ENCODE measurements at regions not wholly inside any gene's neighbourhood (a gene's known extent, or its start where the extent isn't known, plus 50 kb on each side); places are given as distances from the start of the nearest gene placed in this dataset.

GRCh38 chr6:63434943-63435342 lies 115.2 kb upstream of the LGSN start:
- intact Hi-C loops (cut with DNase I; ENCODE audit: low total_unique reads) (no loop called here), in situ Hi-C loops (cut with MboI; ENCODE audit: low pct_ligation_motif_present in 1 of 4, low pct_unique_long_range_greater_than_20kb in 1 of 4, low sequenced_read_pairs in 3 of 4) (no loop called here)
- 71 to 80% methylated on average over 3 of the region's 3 CpGs for WGBS, 2 donors (ENCODE audit: low coverage in 1 of 2)
- H3K36me3 ChIP-seq, result no peaks in the 10 kb centered on the region
- H3K4me1 ChIP-seq, result no peaks in the 10 kb centered on the region
- no peak overlapping the region for H3K4me3 ChIP-seq
- no peaks in the 10 kb centered on the region for H3K27me3 ChIP-seq
- no peak for DNase-seq
- no peaks in the 10 kb centered on the region for H3K9me3 ChIP-seq
- H3K27ac ChIP-seq, result no peak overlapping the region
- TF ChIP-seq POLR2A (IDR thresholded peaks at IDR 0.05) (no peak), POLR2AphosphoS5 (IDR thresholded peaks at IDR 0.05) (no peak), EP300 (IDR thresholded peaks at IDR 0.05; ENCODE audit: low read depth) (no peak)
- TF ChIP-seq, protein P1, sequence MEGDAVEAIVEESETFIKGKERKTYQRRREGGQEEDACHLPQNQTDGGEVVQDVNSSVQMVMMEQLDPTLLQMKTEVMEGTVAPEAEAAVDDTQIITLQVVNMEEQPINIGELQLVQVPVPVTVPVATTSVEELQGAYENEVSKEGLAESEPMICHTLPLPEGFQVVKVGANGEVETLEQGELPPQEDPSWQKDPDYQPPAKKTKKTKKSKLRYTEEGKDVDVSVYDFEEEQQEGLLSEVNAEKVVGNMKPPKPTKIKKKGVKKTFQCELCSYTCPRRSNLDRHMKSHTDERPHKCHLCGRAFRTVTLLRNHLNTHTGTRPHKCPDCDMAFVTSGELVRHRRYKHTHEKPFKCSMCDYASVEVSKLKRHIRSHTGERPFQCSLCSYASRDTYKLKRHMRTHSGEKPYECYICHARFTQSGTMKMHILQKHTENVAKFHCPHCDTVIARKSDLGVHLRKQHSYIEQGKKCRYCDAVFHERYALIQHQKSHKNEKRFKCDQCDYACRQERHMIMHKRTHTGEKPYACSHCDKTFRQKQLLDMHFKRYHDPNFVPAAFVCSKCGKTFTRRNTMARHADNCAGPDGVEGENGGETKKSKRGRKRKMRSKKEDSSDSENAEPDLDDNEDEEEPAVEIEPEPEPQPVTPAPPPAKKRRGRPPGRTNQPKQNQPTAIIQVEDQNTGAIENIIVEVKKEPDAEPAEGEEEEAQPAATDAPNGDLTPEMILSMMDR (IDR thresholded peaks at IDR 0.05), result no peak

DNA sequence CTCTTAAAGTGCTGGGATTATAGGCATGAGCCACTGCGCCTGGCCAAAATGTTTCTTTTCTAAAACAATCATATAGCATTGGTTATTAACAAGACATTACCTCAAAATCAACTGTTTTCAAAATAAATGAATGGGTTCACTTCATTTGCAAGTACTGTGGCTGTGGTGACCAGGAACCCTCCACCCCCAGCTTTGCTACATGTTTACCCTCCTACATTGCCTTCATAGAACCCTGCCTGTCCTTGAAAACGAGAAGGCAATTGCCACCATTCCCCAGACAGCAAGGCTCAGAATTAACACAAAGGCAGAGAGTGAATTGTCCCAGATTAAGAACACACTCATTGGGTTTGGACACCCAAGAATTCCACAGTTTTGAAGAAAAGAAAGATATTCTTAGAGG lies 116.6 kb upstream of the LGSN start:
- Histone ChIP-seq H3K4me3 (no peak overlapping the region), H3K27ac (no peak overlapping the region), H3K36me3 (no peaks in the 10 kb centered on the region), H3K9me3 (no peaks in the 10 kb centered on the region), H3K27me3 (no peaks in the 10 kb centered on the region), H3K4me1 (peaks cover 0 to 3% (median 0%) of the 10 kb centered on the region in 4 donors)
- intact Hi-C loops (cut with DNase I; ENCODE audit: low total_unique reads) (no loop called here), in situ Hi-C loops (cut with MboI; ENCODE audit: low pct_ligation_motif_present in 1 of 4, low pct_unique_long_range_greater_than_20kb in 1 of 4, low sequenced_read_pairs in 3 of 4) (no loop called here)
- 75 to 89% methylated on average over 1 to 2 of the region's 2 CpGs for WGBS, 2 donors (ENCODE audit: low coverage in 1 of 2)
- TF ChIP-seq, protein P1 (IDR thresholded peaks at IDR 0.05), result no peak
- TF ChIP-seq POLR2AphosphoS5 (IDR thresholded peaks at IDR 0.05) (no peak), EP300 (IDR thresholded peaks at IDR 0.05; ENCODE audit: low read depth) (no peak)
- DNase-seq, result no peak

DNA sequence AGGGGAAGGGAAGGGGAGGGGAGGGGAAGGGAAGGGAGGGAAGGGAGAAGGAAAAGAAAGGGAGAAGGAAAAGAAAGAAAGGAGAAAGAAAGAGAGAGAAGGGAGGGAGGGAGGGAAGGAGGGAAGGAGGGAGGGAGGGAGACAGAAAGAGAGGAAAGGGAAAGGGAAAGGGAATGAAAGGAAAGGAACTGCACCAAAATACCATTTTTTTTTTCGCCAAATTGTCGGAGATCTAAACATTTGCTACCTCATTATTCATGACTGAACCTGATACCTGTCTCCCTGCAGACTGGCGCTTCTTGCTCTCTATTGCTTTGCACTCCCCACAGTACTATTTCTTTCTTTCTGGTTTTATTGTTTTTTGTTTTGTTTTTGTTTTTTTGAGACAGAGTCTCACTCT lies 117.3 kb upstream of the LGSN start:
- Histone ChIP-seq H3K27me3 (no peaks in the 10 kb centered on the region), H3K27ac (no peak overlapping the region), H3K4me3 (no peak overlapping the region), H3K4me1 (peaks cover 0 to 3% (median 0%) of the 10 kb centered on the region in 4 donors), H3K36me3 (no peaks in the 10 kb centered on the region), H3K9me3 (no peaks in the 10 kb centered on the region)
- no peak for TF ChIP-seq POLR2A (IDR thresholded peaks at IDR 0.05)
- no peak for TF ChIP-seq EP300 (IDR thresholded peaks at IDR 0.05; ENCODE audit: low read depth)
- TF ChIP-seq, protein P1 (IDR thresholded peaks at IDR 0.05), result no peak
- TF ChIP-seq POLR2AphosphoS5 (IDR thresholded peaks at IDR 0.05), result no peak
- no peak for DNase-seq
- WGBS, 2 donors (ENCODE audit: low coverage in 1 of 2), result 90 to 94% methylated on average over 3 of the region's 3 CpGs
- intact Hi-C loops (cut with DNase I; ENCODE audit: low total_unique reads) (no loop called here), in situ Hi-C loops (cut with MboI; ENCODE audit: low pct_ligation_motif_present in 1 of 4, low pct_unique_long_range_greater_than_20kb in 1 of 4, low sequenced_read_pairs in 3 of 4) (no loop called here)

DNA sequence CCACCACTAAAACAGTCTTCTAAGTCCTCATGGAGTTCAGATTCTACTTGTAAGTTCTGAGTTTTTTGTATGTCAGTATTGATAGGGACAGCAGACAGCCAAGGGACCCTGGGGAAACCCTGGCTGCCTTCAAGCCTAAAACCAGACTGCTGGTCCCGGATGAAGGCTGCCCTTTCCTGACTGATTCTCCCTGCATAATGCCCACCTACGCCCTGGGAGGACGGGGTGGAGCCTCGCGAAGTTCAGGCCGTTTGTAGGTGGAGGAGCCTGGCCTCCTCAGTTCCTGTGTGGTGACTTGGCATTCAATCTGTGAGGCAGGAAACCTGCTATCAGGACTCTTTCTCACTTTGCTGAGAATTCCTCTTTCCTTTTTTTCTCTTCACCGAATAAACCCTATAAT lies 120.3 kb upstream of the LGSN start:
- in situ Hi-C loops (cut with MboI; ENCODE audit: low pct_ligation_motif_present in 1 of 4, low pct_unique_long_range_greater_than_20kb in 1 of 4, low sequenced_read_pairs in 3 of 4), result no loop called here
- intact Hi-C loops (cut with DNase I; ENCODE audit: low total_unique reads), result no loop called here
- Histone ChIP-seq H3K27ac (no peak overlapping the region), H3K36me3 (no peaks in the 10 kb centered on the region), H3K27me3 (no peaks in the 10 kb centered on the region), H3K9me3 (no peaks in the 10 kb centered on the region), H3K4me3 (no peak overlapping the region), H3K4me1 (peaks cover 0 to 3% (median 0%) of the 10 kb centered on the region in 4 donors)
- 52% methylated on average over 7 of the region's 7 CpGs; no CpG with 5 or more reads in 1 of the 2 donors for WGBS, 2 donors (ENCODE audit: low coverage in 1 of 2)
- no peak for DNase-seq
- TF ChIP-seq, protein P1 (IDR thresholded peaks at IDR 0.05), result no peak
- TF ChIP-seq EP300 (IDR thresholded peaks at IDR 0.05; ENCODE audit: low read depth) (no peak), POLR2AphosphoS5 (IDR thresholded peaks at IDR 0.05) (no peak), POLR2A (IDR thresholded peaks at IDR 0.05) (no peak)
